ENCODE measurements at regions not wholly inside any gene's neighbourhood (a gene's known extent, or its start where the extent isn't known, plus 50 kb on each side); places are given as distances from the start of the nearest gene placed in this dataset.
"Not testable (repeated sequence)": the region's sequence is repeated elsewhere in the genome, so short reads cannot be mapped to it uniquely, and the experiment has no call there.

DNA sequence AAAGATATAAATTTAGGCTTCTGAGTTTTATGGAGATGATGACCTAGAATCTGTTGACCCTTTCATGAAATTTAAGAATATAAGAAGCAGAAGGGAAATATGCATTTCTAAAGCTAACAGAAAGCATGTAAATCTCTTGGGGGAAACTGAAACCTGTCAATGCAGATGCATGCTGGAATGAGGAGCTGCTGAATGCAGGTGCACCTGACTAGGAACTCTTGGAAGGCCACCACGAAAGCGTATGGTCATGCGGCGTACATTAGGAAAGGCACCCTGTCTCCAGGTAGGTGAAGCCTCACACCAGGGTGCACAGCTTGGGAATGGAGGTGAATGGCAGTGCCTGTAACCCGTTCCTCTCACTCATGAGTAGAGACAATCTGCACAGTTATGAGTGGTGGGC is 309.7 kb downstream of the SEC16B start:
- FAIRE-seq (no peak), DNase-seq (ENCODE audit: extremely low spot score, insufficient read length, low read depth) (no peak)

DNA sequence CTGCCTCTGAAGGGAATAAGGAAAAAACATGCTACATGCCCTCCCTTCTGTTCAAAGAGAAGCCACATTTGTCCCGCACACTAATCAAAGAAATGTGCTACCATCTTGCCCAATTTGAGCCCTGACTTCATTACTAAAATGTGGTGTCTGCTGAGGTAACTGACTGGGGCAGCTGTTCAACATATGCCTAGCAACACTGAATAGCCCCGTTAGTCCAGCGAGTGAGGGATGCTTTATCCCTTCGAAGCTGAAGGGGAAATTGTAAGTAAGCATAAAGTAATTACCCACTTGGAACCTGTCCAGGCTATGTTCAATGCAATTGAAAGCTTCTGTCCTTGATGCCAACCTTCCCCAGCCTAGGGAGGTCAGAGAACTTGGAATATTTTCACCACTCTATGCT is 310.6 kb downstream of the SEC16B start:
- DNase-seq (ENCODE audit: extremely low spot score, insufficient read length, low read depth) (no peak), FAIRE-seq (no peak)

DNA sequence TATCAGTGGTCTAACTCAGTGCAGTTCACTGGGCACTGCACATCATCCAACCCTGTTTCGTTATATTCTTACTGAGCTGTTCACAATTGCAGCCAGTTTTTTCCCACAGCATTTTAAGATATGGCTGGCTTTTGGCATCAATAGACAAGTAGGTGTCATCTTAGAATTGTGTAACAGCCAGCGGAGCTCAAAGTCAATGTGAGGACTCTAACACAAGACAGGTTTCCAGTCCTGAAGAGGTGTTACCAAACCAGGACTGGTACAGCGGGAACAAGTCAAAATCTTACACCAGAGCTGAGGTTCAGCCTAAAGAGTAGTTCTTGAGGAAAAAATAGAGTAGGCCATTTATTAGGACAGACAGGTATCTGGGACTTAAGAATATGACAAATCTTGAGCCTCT is 313.3 kb downstream of the SEC16B start:
- no peak for DNase-seq (ENCODE audit: extremely low spot score, insufficient read length, low read depth)
- no peak for FAIRE-seq

DNA sequence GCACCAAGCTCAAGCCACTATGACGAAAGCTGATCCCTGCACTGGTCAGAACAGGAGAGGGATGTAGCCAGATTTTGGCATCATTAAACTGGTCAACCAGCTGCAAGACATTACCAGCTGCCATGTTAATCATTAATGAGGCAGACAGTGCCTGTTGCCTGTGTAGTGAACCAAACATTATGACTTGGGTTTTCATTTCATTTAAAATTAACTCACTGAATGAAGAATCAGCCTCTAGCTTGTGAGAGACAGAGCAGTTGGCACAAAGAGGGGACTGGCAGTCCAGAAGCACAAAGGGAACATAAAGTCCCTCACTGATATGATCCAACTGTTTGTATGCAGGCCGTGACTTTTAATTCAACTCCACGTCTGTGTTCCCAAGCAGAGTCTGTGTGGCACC is 318.9 kb downstream of the SEC16B start:
- FAIRE-seq, result no peak

DNA sequence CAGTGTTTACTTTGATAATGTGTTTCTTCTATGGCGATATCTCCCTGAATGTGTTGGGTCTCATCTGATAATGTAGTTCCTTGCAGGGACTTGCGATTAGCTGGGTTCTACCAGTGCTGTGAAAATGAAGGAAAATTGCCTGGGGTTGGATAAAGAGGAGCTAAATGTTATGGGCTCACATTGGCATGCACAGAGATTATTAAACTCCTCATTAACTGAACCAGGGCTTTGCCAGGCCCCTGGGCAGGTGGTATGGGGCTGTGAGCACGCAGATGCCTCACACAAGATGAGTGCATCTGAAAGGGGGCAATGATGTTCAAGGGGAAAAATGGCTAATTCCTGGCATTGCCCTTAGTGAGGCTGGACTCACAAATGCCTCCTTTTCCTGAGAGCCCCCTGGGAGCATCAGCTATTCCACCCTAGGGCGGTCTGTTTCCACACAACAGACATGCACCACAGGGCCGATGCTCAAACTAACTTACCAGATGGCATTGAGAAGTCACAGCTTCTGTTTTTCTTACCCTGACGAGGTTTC is 321.1 kb downstream of the SEC16B start:
- DNase-seq (ENCODE audit: extremely low spot score, insufficient read length, low read depth) (no peak), FAIRE-seq (no peak)

More for the DNA sequence above, 318.9 kb downstream of the SEC16B start:
- DNase-seq (ENCODE audit: extremely low spot score, insufficient read length, low read depth), result no peak

DNA sequence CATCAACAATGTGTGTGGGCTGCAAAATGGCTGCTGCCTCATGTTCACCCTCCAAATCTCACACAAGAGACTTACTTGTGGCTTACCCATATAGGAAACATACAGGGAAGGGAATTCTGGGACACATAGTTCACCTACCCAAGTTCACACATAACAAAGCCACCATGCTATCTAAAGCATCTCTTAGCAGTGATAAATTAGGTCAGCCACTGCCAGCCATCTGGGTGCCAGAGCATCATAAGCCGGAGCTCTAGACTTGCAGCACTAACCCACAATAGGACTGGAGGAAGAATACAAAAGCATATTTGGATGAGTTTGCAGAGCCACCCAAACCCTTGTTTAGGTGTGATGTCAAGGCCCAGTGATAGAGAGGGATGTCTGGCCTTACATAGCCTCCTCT is 321.7 kb downstream of the SEC16B start:
- DNase-seq (ENCODE audit: extremely low spot score, insufficient read length, low read depth), result no peak
- FAIRE-seq, result no peak

DNA sequence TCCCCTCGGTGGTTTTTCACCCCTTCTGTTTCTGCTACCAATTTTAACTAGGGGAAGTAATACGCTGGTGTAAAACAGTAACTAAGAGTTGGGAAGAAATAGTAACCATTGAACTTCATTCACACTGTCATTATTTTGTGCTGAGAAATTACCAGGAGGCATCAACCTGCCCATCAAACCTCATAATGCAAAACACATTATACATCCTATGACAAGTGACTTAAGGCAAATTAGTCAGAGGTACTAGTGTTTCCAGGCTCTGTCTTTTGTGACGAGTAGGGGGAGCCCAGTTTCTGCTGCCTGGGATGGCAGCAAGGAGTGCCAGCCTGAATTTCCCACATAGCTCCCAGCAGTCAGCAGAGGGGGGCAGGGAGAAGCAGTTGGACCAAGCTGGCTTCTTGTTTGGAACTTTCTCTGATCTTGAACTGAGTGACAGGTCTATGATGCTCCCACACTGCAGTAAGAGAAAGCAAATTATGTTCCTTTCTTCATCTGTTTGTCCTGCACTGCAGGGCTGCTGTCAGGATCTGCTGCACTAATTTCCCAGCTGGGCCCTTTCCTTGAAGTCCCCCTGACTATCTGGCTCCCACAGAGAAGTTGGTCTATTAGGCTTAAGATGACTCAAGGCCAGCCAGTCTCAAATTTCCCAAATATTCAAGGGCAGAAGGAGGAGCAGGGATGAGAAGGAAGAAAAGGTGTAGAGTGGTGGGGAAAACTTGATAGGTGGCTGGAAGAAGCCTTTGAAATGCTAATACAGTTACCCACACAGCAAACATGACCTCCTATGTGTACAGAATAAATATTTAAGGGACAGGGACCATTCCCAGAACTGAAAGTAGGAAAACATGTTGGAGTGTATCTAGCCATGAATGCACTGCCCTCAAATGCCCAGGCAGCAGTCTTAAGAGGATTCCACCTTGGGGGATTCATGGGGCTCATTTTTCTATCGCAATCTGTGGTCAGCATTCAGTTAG is 322.8 kb downstream of the SEC16B start:
- no peak for DNase-seq (ENCODE audit: extremely low spot score, insufficient read length, low read depth)
- FAIRE-seq, result peak; percentile 36

DNA sequence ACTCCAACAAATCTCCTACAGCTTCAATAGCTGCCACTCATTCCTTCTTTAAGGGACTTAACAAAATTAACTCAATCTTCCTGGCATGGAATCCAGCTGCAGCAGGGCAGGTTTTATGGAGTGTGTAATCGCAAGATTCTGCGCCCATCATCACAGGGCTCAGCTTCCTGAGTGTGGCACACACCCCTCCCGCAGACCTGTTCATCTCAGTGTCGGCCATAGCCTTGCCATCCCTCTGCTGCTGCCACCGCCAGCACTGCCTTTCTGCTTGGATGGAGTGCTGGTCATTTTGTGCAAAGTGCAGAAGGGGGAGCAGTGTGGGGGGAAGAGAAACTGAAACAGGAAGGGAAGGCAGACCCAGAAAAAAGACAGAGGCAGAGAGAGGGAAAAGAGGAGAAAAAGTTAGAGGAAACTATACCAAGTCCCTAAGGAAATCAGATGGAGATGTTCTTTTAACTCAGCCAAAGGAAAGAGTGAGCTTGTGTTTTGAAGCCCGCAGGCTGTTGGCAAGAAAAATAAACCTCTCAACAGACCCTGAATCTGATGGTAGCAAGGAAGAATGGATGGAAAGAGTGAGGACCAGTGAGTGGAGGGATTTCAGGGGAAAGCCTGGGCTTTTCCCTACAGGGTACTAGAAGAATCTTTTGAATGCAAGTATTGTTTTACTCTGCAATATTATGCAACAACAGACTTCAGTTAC is 324.2 kb downstream of the SEC16B start:
- FAIRE-seq (peak; percentile 36), DNase-seq (ENCODE audit: extremely low spot score, insufficient read length, low read depth) (no peak)

DNA sequence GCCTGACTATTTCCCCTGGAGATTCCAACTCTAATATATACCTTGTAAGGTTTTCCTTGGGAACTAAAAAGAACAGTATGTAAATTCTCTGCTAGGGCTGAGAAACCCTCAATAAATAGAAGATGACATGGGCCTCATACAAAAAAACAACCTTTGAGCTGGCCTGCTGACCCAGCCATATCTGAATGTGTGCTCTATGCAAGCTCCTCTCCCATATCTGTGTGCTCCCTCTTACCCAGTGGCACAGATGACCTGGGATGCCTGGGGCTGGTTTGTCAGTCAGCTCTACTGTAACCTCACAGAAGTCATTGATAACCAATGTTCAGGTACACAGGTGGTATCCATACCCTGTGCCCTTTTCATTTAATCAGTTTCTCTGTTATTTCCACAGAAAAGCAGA is 329.2 kb downstream of the SEC16B start:
- DNase-seq (ENCODE audit: extremely low spot score, insufficient read length, low read depth) (no peak), FAIRE-seq (no peak)

DNA sequence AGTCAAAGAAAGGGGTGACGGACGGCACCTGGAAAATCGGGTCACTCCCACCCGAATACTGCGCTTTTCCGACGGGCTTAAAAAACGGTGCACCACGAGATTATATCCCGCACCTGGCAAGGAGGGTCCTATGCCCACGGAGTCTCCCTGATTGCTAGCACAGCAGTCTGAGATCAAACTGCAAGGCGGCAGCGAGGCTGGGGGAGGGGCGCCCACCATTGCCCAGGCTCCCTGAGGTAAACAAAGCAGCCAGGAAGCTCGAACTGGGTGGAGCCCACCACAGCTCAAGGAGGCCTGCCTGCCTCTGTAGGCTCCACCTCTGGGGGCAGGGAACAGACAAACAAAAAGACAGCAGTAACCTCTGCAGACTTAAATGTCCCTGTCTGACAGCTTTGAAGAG is 335.7 kb downstream of the SEC16B start:
- FAIRE-seq; DNase-seq (ENCODE audit: extremely low spot score, insufficient read length, low read depth): not testable (repeated sequence)

DNA sequence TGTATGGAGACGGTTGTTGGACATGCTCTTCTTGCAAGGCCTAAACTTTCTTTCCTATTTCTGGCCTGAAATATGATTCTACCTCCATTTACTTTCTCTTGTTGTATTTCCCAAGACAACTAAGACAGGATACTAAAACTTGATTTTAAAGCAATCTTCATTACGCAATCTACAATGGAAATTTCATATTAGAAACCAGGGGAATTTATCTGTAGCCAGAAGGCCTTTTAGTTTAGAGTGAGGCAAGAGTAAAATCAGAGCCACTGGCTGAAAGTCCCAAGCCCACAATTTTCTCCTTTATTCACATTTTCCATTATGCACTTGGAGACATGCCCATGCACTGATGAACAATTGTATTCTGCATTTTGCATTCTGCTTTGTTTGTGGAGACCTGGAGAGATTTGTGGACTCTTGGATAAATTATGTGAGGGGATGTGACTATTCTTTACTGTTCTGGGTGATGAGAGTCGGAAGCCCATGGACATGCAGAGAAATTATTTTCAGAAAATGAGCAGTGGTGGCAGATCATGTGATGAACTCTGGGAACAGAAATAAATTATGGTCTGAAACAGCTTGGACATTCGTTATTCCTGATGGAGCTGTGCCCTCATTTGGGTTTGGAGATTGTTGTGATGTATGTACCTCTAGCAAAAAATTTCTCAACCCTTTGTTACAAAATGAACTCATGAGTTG is 336.8 kb downstream of the SEC16B start:
- FAIRE-seq (no peak), DNase-seq (ENCODE audit: extremely low spot score, insufficient read length, low read depth) (no peak)

DNA sequence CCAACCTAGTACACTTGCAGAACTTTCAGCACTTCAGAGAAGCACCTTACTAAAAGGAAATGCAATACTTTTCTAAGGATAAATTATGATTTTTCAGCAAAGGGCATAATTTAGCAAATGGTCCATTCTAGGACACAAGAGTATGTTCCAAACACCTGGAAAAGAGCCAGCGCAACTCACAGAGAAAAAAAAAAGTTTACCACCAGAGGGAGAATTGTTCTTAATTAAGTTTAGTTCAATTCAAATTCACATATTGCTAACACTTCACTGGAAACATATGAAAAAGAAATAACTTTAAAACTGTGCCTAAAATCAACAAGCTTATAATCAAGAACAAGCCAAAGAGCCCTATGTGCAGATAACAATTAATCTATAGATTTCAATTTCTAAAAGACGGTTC is 338.1 kb downstream of the SEC16B start:
- FAIRE-seq, result no peak
- DNase-seq (ENCODE audit: extremely low spot score, insufficient read length, low read depth), result no peak

DNA sequence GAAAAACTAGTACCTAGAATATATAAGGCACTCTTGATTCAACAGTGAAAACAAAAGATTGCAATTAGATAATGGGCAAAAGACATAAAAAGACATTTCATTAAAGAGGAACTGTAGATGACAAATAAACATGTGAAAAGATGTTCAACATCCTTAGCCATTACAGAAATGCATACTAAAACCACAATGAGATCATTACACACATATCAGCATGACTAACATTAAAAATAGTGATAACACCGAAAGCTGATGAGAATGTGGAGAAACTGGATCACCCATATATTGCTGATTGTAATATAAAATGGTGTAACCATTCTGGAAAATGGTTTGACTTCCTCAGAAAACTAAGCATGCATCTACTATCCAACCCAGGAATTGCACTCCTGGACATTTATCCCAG is 340.3 kb downstream of the SEC16B start:
- DNase-seq (ENCODE audit: extremely low spot score, insufficient read length, low read depth), result no peak
- no peak for FAIRE-seq

DNA sequence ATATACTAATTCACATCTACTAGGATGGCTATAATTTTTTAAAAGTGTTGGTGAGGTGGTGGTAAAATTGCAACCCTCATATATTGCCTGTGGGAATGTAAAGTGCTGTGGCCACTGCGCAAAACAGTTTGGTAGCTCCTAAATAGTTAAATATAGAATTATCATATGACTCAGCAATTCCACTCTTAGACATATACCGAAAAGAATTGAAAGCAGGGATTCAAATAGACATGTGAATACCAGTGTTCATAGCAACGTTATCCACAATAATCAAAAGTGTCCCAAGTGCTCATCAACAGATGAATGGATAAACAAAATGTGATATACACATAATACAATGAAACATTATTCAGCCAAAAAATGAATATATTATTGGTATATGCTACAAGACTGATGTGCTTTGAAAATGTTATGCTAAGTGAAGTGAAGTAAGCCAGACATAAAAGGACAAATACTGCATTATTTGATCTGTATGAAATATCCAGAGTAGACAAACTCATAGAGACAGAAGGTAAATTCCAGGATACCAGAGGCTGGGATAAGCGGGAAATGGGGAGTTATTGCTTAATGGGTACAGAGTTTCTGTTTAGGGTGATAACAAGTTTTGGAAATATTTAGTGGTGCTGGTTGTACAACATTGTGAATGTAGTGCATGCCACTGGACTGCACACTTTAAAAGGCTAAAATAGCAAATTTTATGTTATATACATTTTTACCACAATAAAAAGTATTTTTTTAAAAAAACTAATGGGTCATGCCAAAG is 342.5 kb downstream of the SEC16B start:
- FAIRE-seq (no peak), DNase-seq (ENCODE audit: extremely low spot score, insufficient read length, low read depth) (no peak)

DNA sequence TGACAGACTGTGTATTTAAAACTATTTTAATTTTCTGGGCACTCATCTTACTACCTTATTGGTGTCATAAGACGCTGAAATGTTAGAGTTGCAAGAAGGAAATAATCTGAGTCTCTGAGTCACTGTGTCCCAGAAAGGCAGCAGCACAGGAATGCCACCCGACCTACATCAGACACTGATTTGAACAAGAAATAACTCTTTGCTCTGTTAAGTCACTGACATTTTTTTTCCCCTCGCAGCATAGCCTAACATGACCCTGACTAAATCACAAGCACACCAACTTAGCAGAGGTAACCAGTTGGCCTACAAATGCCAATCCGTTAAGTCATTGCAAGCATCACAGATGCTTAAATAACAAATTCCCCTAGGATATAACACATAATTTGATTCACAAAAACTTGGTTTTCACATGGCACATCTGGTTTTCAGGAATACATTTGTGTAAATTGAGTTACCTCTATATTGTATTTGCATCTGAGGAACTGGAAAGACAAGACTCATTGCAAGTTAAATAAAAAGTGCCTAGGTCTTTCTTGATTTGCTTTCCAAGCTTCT is 349.1 kb downstream of the SEC16B start:
- no peak for DNase-seq (ENCODE audit: extremely low spot score, insufficient read length, low read depth)
- no peak for FAIRE-seq

DNA sequence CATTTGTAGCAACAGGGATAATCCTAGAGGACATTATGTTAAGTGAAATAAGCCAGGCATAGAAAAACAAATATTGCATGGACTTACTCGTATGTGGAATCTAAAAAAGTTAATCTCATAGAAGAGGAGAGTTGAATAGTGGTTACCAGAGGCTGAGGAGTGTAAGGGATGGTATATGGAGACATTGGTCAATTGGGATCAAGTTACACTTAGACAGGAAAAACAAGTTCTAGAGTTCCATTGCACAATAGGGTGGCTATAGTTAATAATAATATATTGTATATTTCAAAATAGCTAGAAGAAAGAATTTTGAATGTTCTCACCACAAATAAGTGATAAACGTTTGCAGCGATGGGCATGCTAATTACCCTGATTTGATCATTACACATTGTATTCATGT is 354.6 kb downstream of the SEC16B start:
- DNase-seq (ENCODE audit: extremely low spot score, insufficient read length, low read depth) (no peak), FAIRE-seq (no peak)

DNA sequence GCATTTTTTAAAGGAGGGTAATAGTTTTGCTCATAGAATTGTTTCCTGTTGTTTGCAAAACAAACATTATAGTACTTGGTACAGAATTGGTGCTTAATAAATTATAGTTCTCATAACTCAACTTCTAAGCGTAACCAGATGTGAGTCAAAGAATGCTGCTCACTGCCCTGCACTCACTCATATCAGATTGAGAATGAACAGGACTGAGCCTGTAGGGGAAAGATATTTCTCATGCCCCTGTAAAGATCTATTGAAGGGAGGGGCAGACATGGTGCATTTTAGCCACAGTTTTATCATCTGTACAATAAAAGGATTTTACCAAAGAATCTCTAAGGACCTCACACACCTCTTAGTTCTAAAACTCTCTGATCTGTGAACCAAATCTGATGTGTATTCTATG is 358.5 kb downstream of the SEC16B start:
- FAIRE-seq (no peak), DNase-seq (ENCODE audit: extremely low spot score, insufficient read length, low read depth) (no peak)

DNA sequence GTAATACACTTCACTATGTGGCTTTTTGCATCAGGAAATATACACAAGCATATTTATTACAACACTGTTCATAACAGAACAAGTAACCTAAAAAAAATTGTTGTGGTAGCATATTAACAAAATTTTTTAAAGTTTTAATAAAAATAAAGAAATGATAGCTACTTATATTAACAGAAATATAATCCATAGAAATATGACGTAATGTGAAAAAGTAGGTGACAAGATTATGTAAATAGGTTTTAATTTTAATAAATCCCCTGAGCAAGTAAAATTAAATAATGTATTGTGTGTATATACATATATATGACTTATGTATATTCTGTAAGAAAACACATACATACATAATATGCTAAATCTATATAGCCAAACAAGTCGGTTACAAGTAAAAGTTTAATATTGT is 359.9 kb downstream of the SEC16B start:
- DNase-seq (ENCODE audit: extremely low spot score, insufficient read length, low read depth) (no peak), FAIRE-seq (no peak)

DNA sequence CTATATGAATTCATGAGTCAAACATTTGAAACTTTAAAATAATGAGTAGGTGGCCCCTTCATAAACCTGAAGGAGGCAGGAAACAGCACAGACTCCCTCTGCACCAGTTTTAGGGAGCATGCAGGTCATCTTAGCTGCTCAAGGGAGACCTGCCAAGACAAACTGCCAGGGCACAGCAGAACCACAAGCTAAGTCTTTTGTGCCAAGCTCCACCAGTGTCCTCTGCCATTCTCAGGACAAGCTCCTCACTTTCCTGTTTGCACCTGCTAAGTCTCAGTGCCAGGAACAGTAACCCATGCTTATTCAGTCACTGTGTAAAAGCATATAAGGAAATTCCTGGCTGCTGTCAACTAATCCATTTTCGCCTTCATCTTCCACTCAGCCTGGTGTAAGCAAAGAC is 368.9 kb downstream of the SEC16B start:
- no peak for DNase-seq (ENCODE audit: extremely low spot score, insufficient read length, low read depth)
- no peak for FAIRE-seq

DNA sequence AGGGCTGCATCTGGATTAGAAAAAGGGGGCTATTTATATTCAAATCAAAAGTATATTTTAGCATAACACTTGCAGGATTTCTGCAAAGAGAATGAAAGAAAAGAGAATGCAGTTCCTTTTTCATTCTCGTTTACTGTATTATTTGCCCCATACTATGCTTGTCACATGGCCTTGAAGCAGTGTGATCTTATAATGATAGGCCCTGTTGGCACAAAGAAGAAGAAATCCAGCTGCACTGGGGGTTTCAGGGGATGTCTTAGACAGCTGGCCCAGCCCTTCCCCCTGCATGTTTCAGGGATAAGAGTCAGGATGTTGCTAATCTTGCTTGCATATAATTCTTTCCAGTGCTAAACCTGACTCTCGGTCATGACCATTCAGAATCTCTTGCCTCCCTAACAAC is 369.5 kb downstream of the SEC16B start:
- no peak for DNase-seq (ENCODE audit: extremely low spot score, insufficient read length, low read depth)
- FAIRE-seq, result no peak
